BLaER1 treated with 17β-estradiol and CSF1 and Interleukin-3, amounts not matched to agents 10 nM and 100 nM (cell line): ENCODE measurements at regions not wholly inside any gene's neighbourhood (a gene's known extent, or its start where the extent isn't known, plus 50 kb on each side); places are given as distances from the start of the nearest gene placed in this dataset.
A peak's percentile ranks its signal among the peaks of the same experiment; 100 is the strongest.

ENCODE experiments used
- H3K27ac ChIP-seq, 11 experiments: shearing (Covaris generic); formaldehyde crosslinking; 2 replicates each; pipeline ENCODE4 v1.8.1; 2022
- H3K27me3 ChIP-seq, 11 experiments: shearing (Covaris generic); formaldehyde crosslinking; 2 replicates each; pipeline ENCODE4 v1.8.1; 2022
- H3K36me3 ChIP-seq, 11 experiments: shearing (Covaris generic); formaldehyde crosslinking; 2 replicates each; pipeline ENCODE4 v1.8.1; 2022
- H3K4me1 ChIP-seq, 10 experiments: shearing (Covaris generic); formaldehyde crosslinking; 2 replicates each; pipeline ENCODE4 v1.8.1; 2022
- H3K4me2 ChIP-seq, 11 experiments: shearing (Covaris generic); formaldehyde crosslinking; 2 replicates each; pipeline ENCODE4 v1.8.1; 2022
- H3K4me3 ChIP-seq, 10 experiments: shearing (Covaris generic); formaldehyde crosslinking; 2 replicates each; pipeline ENCODE4 v1.8.1; 2022
- H3K9ac ChIP-seq, 11 experiments: shearing (Covaris generic); formaldehyde crosslinking; 2 replicates each; pipeline ENCODE4 v1.8.1; 2022
- H3K9me3 ChIP-seq, 11 experiments: shearing (Covaris generic); formaldehyde crosslinking; replicated peaks in 1 of 11; 2 replicates each; pipeline ENCODE4 v1.8.1; 2022
- H4K20me1 ChIP-seq, 11 experiments: shearing (Covaris generic); formaldehyde crosslinking; 2 replicates each; pipeline ENCODE4 v1.8.1; 2022
- Cebpa-rat ChIP-seq, 11 experiments: shearing (Covaris generic); IDR thresholded peaks; 2 replicates each; pipeline ENCODE4 v1.8.1; 2022

GRCh38 chr5:82820961-82821845 lies 256.0 kb downstream of the TMEM167A start:
- Histone ChIP-seq H3K36me3 (no peaks in the 10 kb centered on the region), H3K9ac (peak overlapping the region in 5 of 11 experiments; percentile 9 to 55 (median 24); a peak in 6 of 22 replicates), H3K27me3 (no peaks in the 10 kb centered on the region), H3K9me3 (peaks cover 0 to 10% (median 0%) of the 10 kb centered on the region in 11 experiments; a peak in 5 of 22 replicates), H3K27ac (peak overlapping the region in 10 of 11 experiments; percentile 30 to 71 (median 54); a peak in 17 of 22 replicates), H3K4me2 (peak overlapping the region; percentile 42 to 74 (median 58)), H4K20me1 (no peaks in the 10 kb centered on the region), H3K4me3 (no peak overlapping the region; a peak in 2 of 20 replicates), H3K4me1 (peaks cover 13 to 22% (median 19%) of the 10 kb centered on the region in 10 experiments; a peak in 17 of 20 replicates)
- TF ChIP-seq Cebpa-rat (IDR thresholded peaks at IDR 0.05): no peak

GRCh38 chr5:82820188-82820587 lies 257.0 kb downstream of the TMEM167A start:
- H4K20me1 ChIP-seq: no peaks in the 10 kb centered on the region
- H3K4me2 ChIP-seq: peak overlapping the region in 6 of 11 experiments; percentile 42 to 69 (median 58); a peak in 6 of 22 replicates
- no peak overlapping the region for H3K9ac ChIP-seq
- no peaks in the 10 kb centered on the region for H3K36me3 ChIP-seq
- H3K4me3 ChIP-seq: no peak overlapping the region
- no peak for TF ChIP-seq Cebpa-rat (IDR thresholded peaks at IDR 0.05)
- no peak overlapping the region; a peak in 1 of 22 replicates for H3K27ac ChIP-seq
- peaks cover 13 to 22% (median 19%) of the 10 kb centered on the region in 10 experiments; a peak in 17 of 20 replicates for H3K4me1 ChIP-seq
- H3K27me3 ChIP-seq: no peaks in the 10 kb centered on the region
- H3K9me3 ChIP-seq: peaks cover 0 to 10% (median 0%) of the 10 kb centered on the region in 11 experiments; a peak in 5 of 22 replicates

GRCh38 chr5:82817897-82818676 lies 259.1 kb downstream of the TMEM167A start:
- no peaks in the 10 kb centered on the region for H4K20me1 ChIP-seq
- H3K4me3 ChIP-seq: no peak overlapping the region
- H3K27me3 ChIP-seq: no peaks in the 10 kb centered on the region
- H3K4me2 ChIP-seq: no peak overlapping the region
- no peak overlapping the region for H3K9ac ChIP-seq
- H3K36me3 ChIP-seq: no peaks in the 10 kb centered on the region
- no peak overlapping the region for H3K27ac ChIP-seq
- TF ChIP-seq Cebpa-rat (IDR thresholded peaks at IDR 0.05): no peak
- H3K9me3 ChIP-seq: peaks cover 0 to 6% (median 0%) of the 10 kb centered on the region in 11 experiments; a peak in 4 of 22 replicates
- H3K4me1 ChIP-seq: peaks cover 13 to 25% (median 20%) of the 10 kb centered on the region in 10 experiments; a peak in 17 of 20 replicates

GRCh38 chr5:82816926-82817325 lies 260.3 kb downstream of the TMEM167A start:
- Histone ChIP-seq H4K20me1 (no peaks in the 10 kb centered on the region), H3K4me1 (peaks cover 12 to 24% (median 17%) of the 10 kb centered on the region in 10 experiments; a peak in 17 of 20 replicates), H3K4me3 (no peak overlapping the region), H3K27ac (no peak overlapping the region), H3K4me2 (no peak overlapping the region), H3K36me3 (no peaks in the 10 kb centered on the region), H3K9ac (no peak overlapping the region), H3K27me3 (no peaks in the 10 kb centered on the region), H3K9me3 (no peaks in the 10 kb centered on the region; a peak in 2 of 22 replicates)
- no peak for TF ChIP-seq Cebpa-rat (IDR thresholded peaks at IDR 0.05)

GRCh38 chr5:82815871-82816270 lies 261.3 kb downstream of the TMEM167A start:
- Histone ChIP-seq H3K4me3 (no peak overlapping the region), H3K36me3 (no peaks in the 10 kb centered on the region), H3K9ac (no peak overlapping the region), H3K4me1 (peaks cover 2 to 13% (median 8%) of the 10 kb centered on the region in 10 experiments; a peak in 17 of 20 replicates), H3K27ac (no peak overlapping the region), H3K27me3 (no peaks in the 10 kb centered on the region), H3K4me2 (no peak overlapping the region), H3K9me3 (no peaks in the 10 kb centered on the region), H4K20me1 (no peaks in the 10 kb centered on the region)
- no peak for TF ChIP-seq Cebpa-rat (IDR thresholded peaks at IDR 0.05)

GRCh38 chr5:82813861-82814260 lies 263.3 kb downstream of the TMEM167A start:
- Histone ChIP-seq H4K20me1 (no peaks in the 10 kb centered on the region), H3K9ac (no peak overlapping the region), H3K4me1 (peaks cover 0 to 7% (median 5%) of the 10 kb centered on the region in 10 experiments; a peak in 4 of 20 replicates), H3K27me3 (no peaks in the 10 kb centered on the region), H3K4me3 (no peak overlapping the region), H3K9me3 (0 out of 22 replicates have a peak, but pooled peaks cover 0 to 5% (median 0%) of the 10 kb centered on the region in 11 experiments), H3K4me2 (peak overlapping the region in 4 of 11 experiments; percentile 0 to 17 (median 12); a peak in 3 of 22 replicates), H3K36me3 (no peaks in the 10 kb centered on the region), H3K27ac (no peak overlapping the region)
- no peak for TF ChIP-seq Cebpa-rat (IDR thresholded peaks at IDR 0.05)

GRCh38 chr5:82812575-82812974 lies 264.6 kb downstream of the TMEM167A start:
- H4K20me1 ChIP-seq: no peaks in the 10 kb centered on the region
- H3K27me3 ChIP-seq: no peaks in the 10 kb centered on the region
- H3K4me2 ChIP-seq: peak overlapping the region in 2 of 11 experiments; percentile 4 to 9; a peak in 1 of 22 replicates
- no peak for TF ChIP-seq Cebpa-rat (IDR thresholded peaks at IDR 0.05)
- no peak overlapping the region for H3K27ac ChIP-seq
- peaks cover 0 to 7% (median 5%) of the 10 kb centered on the region in 10 experiments; a peak in 4 of 20 replicates for H3K4me1 ChIP-seq
- no peak overlapping the region for H3K9ac ChIP-seq
- H3K36me3 ChIP-seq: no peaks in the 10 kb centered on the region
- H3K4me3 ChIP-seq: no peak overlapping the region
- H3K9me3 ChIP-seq: 0 out of 22 replicates have a peak, but pooled peaks cover 0 to 5% (median 0%) of the 10 kb centered on the region in 11 experiments

- Histone ChIP-seq H4K20me1 (no peaks in the 10 kb centered on the region), H3K36me3 (no peaks in the 10 kb centered on the region), H3K4me3 (no peak overlapping the region), H3K27ac (no peak overlapping the region), H3K27me3 (no peaks in the 10 kb centered on the region), H3K4me1 (peaks cover 0 to 7% (median 5%) of the 10 kb centered on the region in 10 experiments; a peak in 4 of 20 replicates), H3K9me3 (0 out of 22 replicates have a peak, but pooled peaks cover 0 to 5% (median 0%) of the 10 kb centered on the region in 11 experiments), H3K9ac (no peak overlapping the region), H3K4me2 (no peak overlapping the region)
- TF ChIP-seq Cebpa-rat (IDR thresholded peaks at IDR 0.05): no peak
Observed at GRCh38 chr5:82811490-82811889, 265.7 kb downstream of the TMEM167A start.
